GM23248 (cell line): ENCODE measurements at regions not wholly inside any gene's neighbourhood (a gene's known extent, or its start where the extent isn't known, plus 50 kb on each side); places are given as distances from the start of the nearest gene placed in this dataset.

Source experiments
- DNase-seq: peaks from one replicate; pipeline ENCODE4 v3.0.0-alpha.2; 2015
- H2AFZ ChIP-seq: fragments of 200-600 bp; sonication (generic); 2 replicates; pipeline ENCODE4 v1.6.1; 2016; ENCODE audit warnings: antibody characterized with exemption
- H3F3A ChIP-seq: fragments of 200-600 bp; sonication (generic); 2 replicates; pipeline ENCODE4 v1.6.1; 2016; ENCODE audit warnings: mild to moderate bottlenecking, antibody characterized with exemption, mixed run types; ENCODE audit not compliant: insufficient read depth
- H3K27ac ChIP-seq: fragments of 200-600 bp; sonication (generic); 2 replicates; pipeline ENCODE4 v1.5.1; 2016; ENCODE audit warnings: mild to moderate bottlenecking
- H3K27me3 ChIP-seq: fragments of 200-600 bp; sonication (generic); replicated peaks from 2 replicates; pipeline ENCODE4 v1.6.1; 2016; ENCODE audit warnings: mild to moderate bottlenecking; ENCODE audit not compliant: insufficient read depth
- H3K36me3 ChIP-seq: fragments of 200-600 bp; sonication (generic); 2 replicates; pipeline ENCODE4 v1.6.1; 2016; ENCODE audit warnings: low read depth, mild to moderate bottlenecking
- H3K4me1 ChIP-seq: fragments of 200-600 bp; sonication (generic); 2 replicates; pipeline ENCODE4 v1.6.1; 2016; ENCODE audit warnings: mild to moderate bottlenecking; ENCODE audit not compliant: insufficient read depth
- H3K4me2 ChIP-seq: fragments of 200-600 bp; sonication (generic); one replicate; pipeline ENCODE4 v1.6.1; 2016; ENCODE audit warnings: mild to moderate bottlenecking; ENCODE audit not compliant: unreplicated experiment
- H3K4me3 ChIP-seq: fragments of 200-600 bp; sonication (generic); 2 replicates; pipeline ENCODE4 v1.5.1; 2016; ENCODE audit warnings: mild to moderate bottlenecking
- H3K79me2 ChIP-seq: fragments of 200-600 bp; sonication (generic); 2 replicates; pipeline ENCODE4 v1.6.1; 2016; ENCODE audit warnings: mild to moderate bottlenecking; ENCODE audit not compliant: insufficient read depth
- H3K9ac ChIP-seq: fragments of 200-600 bp; sonication (generic); 2 replicates; pipeline ENCODE4 v1.6.1; 2016; ENCODE audit warnings: mild to moderate bottlenecking
- H3K9me2 ChIP-seq: fragments of 200-600 bp; sonication (generic); 2 replicates; pipeline ENCODE4 v1.6.1; 2016; ENCODE audit warnings: mixed run types, mild to moderate bottlenecking, moderate library complexity; ENCODE audit not compliant: insufficient read depth
- H3K9me3 ChIP-seq: fragments of 200-600 bp; sonication (generic); one replicate; pipeline ENCODE4 v1.6.1; 2017; ENCODE audit warnings: low read depth
- H4K20me1 ChIP-seq: fragments of 200-600 bp; sonication (generic); 2 replicates; pipeline ENCODE4 v1.6.0; 2016; ENCODE audit not compliant: insufficient read depth
- EZH2 ChIP-seq: fragments of 200-600 bp; sonication (generic); IDR thresholded peaks from 2 replicates; pipeline ENCODE4 v1.6.1; 2018; ENCODE audit warnings: antibody characterized with exemption, mild to moderate bottlenecking; ENCODE audit not compliant: insufficient read depth, poor library complexity, severe bottlenecking
- EZH2phosphoT487 ChIP-seq: fragments of 200-600 bp; sonication (generic); IDR thresholded peaks from 2 replicates; pipeline ENCODE4 v1.6.1; 2018; ENCODE audit warnings: antibody characterized with exemption, moderate library complexity, mild to moderate bottlenecking, low read depth; ENCODE audit not compliant: insufficient read depth
- WGBS, 2 experiments: methylation state at CpG; one replicate each; pipeline ENCODE4 v1.1.6; 2015 to 2017; ENCODE audit warnings: low lambda C conversion rate in 2 of 2, low coverage in 1 of 2; ENCODE audit errors: missing lambda C conversion rate in 2 of 2; 5-methylcytosine and 5-hydroxymethylcytosine counted together
- in situ Hi-C: fragments of 300-500 bp; cut with MboI; formaldehyde crosslinking; loops from 2 replicates; pipeline ENCODE4 v1.15.0; 2020

GRCh38 chr9:134214386-134214765 lies 50.0 kb upstream of the RNU6ATAC start:
- H3K4me1 ChIP-seq: no peaks in the 10 kb centered on the region
- no peaks in the 10 kb centered on the region for H3K36me3 ChIP-seq
- no peaks in the 10 kb centered on the region for H3K79me2 ChIP-seq
- TF ChIP-seq EZH2phosphoT487: no peak
- TF ChIP-seq EZH2: no peak
- WGBS, 2 experiments: 80 to 82% methylated on average over 3 to 6 of the region's 6 CpGs
- no peak overlapping the region for H3K9ac ChIP-seq
- in situ Hi-C loops: no loop called here
- H3K4me2 ChIP-seq: no peak overlapping the region
- H4K20me1 ChIP-seq: no peaks in the 10 kb centered on the region
- no peaks in the 10 kb centered on the region for H3K9me3 ChIP-seq
- DNase-seq: no peak
- H3K27ac ChIP-seq: no peak overlapping the region
- H3K9me2 ChIP-seq: no peaks in the 10 kb centered on the region
- no peak overlapping the region for H3K4me3 ChIP-seq
- H3K27me3 ChIP-seq: no peaks in the 10 kb centered on the region
- no peaks in the 10 kb centered on the region for H3F3A ChIP-seq
- H2AFZ ChIP-seq: no peak overlapping the region

DNA sequence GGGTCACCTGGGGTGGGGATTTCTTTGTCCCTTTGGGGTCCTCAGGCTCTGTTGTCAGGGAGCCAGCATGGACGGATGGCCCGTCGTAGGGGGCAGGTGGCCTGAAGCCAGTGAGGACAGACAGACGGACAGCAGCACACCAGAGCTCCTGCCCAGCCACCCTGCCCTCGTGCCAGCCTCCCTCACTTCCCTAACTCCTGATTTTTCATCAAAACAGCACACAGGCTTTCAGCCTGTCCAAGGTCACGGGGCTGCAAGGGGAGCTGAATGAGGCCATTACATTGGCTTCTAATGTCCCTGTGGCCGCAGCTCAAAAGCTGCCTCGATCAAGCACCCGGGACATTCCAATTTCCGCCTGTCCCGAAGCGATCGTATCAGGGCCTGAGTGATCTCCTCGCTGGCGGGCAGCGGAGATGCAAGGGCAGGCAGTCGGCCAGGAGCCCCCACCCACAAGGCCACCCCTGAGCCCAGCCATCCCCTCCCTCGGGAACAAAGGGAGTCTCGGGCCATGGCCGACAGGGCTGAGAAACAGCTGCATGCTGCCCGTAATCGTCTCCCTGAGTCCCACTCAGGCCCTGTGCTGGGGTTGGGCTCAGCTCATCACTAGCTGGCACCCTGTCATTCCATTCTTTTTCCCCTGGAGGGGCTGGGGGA lies 50.5 kb upstream of the RNU6ATAC start:
- in situ Hi-C loops: no loop called here
- H3K27ac ChIP-seq: no peak overlapping the region
- no peaks in the 10 kb centered on the region for H3K36me3 ChIP-seq
- no peaks in the 10 kb centered on the region for H3K9me2 ChIP-seq
- H3K9ac ChIP-seq: no peak overlapping the region
- TF ChIP-seq EZH2 (no peak), EZH2phosphoT487 (no peak)
- no peaks in the 10 kb centered on the region for H3K9me3 ChIP-seq
- no peaks in the 10 kb centered on the region for H3K27me3 ChIP-seq
- DNase-seq: no peak
- no peaks in the 10 kb centered on the region for H4K20me1 ChIP-seq
- no peaks in the 10 kb centered on the region for H3F3A ChIP-seq
- H3K4me1 ChIP-seq: no peaks in the 10 kb centered on the region
- no peaks in the 10 kb centered on the region for H3K79me2 ChIP-seq
- no peak overlapping the region for H3K4me3 ChIP-seq
- H2AFZ ChIP-seq: no peak overlapping the region
- WGBS, 2 experiments: 36 to 40% methylated on average over 20 to 21 of the region's 22 CpGs
- H3K4me2 ChIP-seq: no peak overlapping the region

- Histone ChIP-seq H3K9me2 (no peaks in the 10 kb centered on the region), H3K79me2 (no peaks in the 10 kb centered on the region), H3K27me3 (no peaks in the 10 kb centered on the region), H3K36me3 (no peaks in the 10 kb centered on the region), H3K9me3 (no peaks in the 10 kb centered on the region), H4K20me1 (no peaks in the 10 kb centered on the region), H2AFZ (no peak overlapping the region), H3K4me1 (no peaks in the 10 kb centered on the region), H3F3A (no peaks in the 10 kb centered on the region), H3K27ac (no peak overlapping the region), H3K4me3 (no peak overlapping the region), H3K4me2 (no peak overlapping the region), H3K9ac (no peak overlapping the region)
- 39 to 47% methylated on average over 4 to 7 of the region's 7 CpGs for WGBS, 2 experiments
- no peak for DNase-seq
- no peak for TF ChIP-seq EZH2
- no peak for TF ChIP-seq EZH2phosphoT487
- in situ Hi-C loops: no loop called here
These were observed 51.0 kb upstream of the RNU6ATAC start for GRCh38 chr9:134215420-134215698.

- TF ChIP-seq EZH2phosphoT487 (no peak), EZH2 (no peak)
- Histone ChIP-seq H3K4me3 (no peak overlapping the region), H3K27me3 (no peaks in the 10 kb centered on the region), H2AFZ (no peak overlapping the region), H3K9me3 (no peaks in the 10 kb centered on the region), H3K4me2 (no peak overlapping the region), H3K9me2 (no peaks in the 10 kb centered on the region), H3K27ac (no peak overlapping the region), H3F3A (no peaks in the 10 kb centered on the region), H3K4me1 (no peaks in the 10 kb centered on the region), H4K20me1 (no peaks in the 10 kb centered on the region), H3K79me2 (no peaks in the 10 kb centered on the region), H3K9ac (no peak overlapping the region), H3K36me3 (no peaks in the 10 kb centered on the region)
- in situ Hi-C loops: no loop called here
- no peak for DNase-seq
- 85 to 86% methylated on average over 29 to 32 of the region's 32 CpGs for WGBS, 2 experiments
These were observed 51.5 kb upstream of the RNU6ATAC start for GRCh38 chr9:134215699-134216448.
